Activated CD8-positive, alpha-beta memory T cell treated with anti-CD3 and anti-CD28 coated beads, Interleukin-2, amount 50 U/mL, for 48 hours (primary cell): ENCODE measurements at regions not wholly inside any gene's neighbourhood (a gene's known extent, or its start where the extent isn't known, plus 50 kb on each side); places are given as distances from the start of the nearest gene placed in this dataset.

Experiments
- DNase-seq: peaks from one replicate; pipeline ENCODE4 v3.0.0-alpha.2; 2020

GRCh38 chr20:50259705-50260478 lies 69.3 kb downstream of the CEBPB start:
- DNase-seq: no peak

DNA sequence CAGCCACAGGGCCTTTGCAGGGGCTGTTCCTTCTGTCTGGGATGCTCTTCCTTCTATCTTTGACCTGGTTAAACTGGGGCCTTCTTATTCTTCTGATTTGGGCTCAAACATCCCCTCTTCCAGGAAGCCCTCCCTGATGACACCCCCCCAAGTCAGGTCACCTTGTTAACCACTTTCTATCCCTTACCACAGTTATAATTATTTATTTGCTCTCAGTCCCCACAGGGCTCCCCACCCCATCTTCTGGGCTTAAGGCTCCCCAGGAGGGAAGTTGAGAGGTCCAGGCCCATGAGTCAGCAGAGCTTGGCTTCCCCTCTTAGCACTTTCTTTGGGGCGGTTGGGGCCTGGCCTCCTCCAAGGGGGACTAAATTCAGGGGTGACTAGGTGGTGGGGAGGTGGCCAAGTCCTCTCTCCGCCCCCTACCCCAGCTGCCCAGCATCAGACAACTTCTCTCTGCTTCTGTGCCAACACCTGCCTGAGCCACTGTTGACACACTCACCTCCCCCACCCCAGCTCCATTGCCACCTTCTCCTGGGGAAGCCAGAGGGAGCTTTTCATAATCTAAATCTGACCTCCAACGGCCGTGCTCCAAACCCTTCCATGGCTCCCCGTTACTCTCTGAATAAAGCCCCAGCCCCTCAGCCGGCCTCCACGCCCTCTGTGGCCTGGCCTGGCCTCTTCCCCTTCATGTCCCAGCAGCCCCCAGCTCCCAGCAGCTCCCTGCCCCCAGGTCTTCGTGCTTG lies 70.0 kb downstream of the CEBPB start:
- no peak for DNase-seq

DNA sequence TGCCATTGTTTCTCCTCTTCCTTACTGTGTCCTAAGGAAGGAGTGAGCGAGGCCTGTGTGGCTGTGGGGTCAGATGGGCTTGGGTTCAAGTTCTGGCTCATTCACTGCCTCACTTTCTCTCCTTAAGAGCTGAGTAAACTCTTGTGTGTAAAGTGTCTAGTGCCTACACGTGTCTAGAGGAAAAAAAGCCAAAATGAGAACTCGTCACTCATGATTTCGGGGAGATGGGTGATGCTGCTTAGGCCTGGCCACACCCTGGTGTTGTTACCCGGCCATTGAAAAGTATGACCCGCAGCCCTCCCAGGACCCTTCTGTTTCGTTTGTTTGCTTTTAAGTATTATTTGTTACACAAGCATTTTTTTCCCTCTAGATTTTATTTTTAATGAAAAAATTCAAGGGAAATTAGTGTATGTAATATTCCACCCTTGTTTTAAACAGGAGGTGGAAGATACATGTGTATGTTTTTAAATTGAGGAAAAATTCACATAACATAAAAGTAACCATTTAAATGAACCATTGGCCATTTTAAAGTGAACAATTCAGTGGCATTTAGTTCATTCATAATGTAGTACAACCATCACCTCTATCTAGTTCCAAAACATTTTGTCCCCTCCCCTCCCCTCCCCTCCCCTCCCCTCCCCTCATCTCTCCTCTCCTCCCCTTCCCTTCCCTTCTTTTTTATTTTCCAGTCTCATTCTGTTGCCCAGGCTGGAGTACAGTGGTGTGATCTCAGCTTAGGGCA lies 71.0 kb downstream of the CEBPB start:
- DNase-seq: no peak

DNA sequence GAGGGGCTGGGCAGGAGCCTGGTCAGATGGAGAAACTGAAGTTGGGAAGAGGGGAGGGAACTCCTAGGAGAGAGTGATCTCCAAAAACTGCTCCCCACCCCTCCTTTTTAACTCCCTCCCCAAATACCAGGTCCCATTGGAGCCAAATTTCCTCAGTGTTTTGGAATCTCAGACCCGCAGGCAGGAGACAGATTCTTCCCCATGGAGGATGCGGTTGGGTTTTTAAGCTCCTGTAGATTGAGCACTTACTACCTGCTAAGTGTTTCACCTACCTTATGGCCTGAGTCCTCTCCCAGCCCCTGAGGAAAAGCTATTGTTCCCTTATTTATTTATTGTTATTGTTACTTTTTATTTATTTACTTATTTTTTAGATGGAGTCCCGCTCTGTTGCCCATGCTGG lies 73.2 kb downstream of the CEBPB start:
- DNase-seq: no peak

DNA sequence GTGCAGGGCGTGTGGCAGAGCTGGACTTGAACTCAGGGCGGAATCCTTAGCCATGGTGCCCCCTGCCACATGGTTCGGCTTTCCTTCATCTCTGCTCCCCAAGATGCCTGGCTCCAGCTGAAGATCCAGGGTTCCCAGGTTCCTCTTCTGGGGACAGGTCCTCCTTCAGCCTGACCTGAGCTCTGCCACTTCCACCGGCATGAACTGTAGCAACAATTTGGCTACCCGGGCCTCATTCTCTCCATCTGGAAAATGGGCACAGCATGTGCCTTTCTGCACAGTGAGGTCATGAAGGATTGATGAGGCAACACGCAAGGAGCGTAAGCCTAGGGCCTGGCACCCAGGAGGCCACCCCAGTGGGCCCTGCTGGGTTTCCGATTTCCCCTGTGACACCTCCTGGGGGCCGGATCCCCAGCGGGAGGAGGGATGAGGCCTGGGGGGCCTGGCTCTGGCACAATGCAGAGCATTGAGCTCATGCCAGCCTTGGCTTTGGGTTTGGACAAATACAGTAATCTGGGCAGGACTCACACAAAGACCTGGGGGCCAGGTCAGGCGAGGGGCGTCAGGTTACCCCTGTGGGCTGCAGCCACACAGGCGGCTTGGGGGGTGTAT lies 74.0 kb downstream of the CEBPB start:
- no peak for DNase-seq

DNA sequence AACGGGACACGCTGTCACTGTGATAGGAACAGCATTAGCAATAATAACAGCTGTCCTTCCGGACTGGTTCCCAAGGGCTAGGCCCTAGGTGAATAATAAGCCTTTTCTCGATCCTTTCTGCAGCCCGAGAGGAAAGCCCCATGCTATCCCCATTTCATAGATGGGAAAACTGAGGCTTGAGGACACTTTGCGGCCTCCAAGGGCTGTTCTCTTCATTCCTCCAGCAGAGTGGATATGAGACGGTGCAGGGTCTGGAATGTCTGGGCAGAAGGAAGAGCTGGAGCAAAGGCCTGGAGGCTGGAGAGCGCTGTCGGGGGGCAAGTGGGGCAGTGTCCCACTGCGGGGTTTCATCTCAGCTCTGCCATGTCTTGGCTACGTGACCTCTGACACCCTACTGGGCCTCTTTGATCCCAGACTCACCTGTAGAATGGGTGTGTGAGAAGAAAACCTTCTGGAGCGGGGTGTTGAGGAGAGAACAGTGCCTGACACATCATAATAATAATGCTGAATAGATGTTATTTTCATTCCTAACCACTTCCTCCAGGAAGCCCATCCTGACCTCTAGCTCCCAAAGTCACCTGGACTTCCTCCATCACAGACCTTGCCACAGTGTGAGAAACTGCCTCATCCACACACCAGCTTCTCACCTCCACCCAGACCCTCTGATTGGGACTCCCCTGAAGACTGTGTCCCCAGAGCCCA lies 74.8 kb downstream of the CEBPB start:
- no peak for DNase-seq

DNA sequence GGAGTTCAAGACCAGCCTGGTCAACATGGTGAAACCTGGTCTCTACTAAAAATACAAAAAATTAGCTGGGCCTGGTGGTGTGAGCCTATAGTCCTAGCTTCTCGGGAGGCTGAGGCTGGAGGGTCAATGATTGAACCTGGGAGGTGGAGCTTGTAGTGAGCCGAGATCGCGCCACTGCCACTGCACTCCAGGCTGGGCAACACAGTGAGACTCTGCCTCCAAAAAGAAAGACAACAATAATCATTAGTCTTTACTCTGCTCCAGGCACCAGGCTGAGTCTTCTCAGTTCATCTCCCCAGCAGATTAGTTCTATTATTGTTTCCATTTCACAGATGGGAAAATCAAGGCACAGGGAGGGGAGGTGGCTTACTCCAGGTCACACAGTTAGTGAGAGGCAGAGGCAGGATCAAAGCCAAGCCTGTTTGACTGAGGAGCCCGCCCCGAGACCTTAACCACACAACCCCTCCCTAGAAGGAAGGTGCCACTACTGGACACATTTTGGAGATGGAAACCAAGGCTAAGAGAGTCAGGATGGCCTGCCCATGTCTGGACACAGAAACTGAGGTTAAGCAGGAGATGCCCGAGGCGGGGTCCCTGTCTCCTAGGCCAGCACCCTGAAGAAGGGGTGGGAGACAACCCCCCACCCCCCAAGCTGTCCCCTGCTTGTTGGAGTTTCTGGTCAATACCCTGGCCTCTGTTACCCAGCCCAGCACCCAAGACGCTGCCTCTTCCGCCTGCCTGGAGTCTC lies 75.8 kb downstream of the CEBPB start:
- no peak for DNase-seq

DNA sequence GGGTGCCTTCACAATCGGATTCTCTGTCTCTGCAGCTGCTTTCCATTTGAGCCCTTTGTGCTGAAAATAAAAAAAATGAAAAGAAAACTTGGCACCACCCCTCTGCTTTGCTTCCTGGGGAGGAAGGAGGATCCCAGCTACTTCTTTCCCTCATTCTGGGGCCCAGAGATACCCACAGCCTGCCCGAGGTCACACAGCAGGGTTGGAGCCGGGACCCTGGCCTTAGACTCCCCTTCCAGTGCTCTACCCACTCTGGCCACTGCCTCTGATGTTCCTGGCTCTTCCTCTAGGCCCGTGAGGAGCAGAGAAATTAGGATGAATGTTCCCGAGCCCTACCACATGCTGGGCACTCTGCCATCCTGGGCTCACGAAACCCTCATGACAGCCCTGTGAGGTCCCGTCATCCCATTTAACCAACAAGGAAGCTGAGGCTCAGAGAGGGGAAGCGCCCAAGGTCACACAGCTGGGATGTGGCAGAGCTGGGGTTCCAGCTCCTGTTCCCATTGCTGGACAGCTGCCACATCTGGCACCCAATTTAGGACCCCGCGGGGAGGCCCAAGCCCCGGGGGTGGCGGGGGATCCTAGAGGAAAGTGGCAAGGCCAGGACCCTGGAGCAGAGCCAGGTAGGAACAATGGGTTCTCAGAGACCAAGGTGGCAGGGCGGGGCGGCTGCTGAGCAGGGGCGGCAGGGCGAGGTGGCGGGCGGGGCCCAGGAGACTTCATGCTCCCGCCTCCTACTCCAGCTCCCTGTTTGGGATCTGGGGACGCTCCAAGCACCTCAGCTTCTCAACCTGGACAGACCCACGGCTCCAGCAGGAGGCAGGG lies 76.6 kb downstream of the CEBPB start:
- DNase-seq: no peak

DNA sequence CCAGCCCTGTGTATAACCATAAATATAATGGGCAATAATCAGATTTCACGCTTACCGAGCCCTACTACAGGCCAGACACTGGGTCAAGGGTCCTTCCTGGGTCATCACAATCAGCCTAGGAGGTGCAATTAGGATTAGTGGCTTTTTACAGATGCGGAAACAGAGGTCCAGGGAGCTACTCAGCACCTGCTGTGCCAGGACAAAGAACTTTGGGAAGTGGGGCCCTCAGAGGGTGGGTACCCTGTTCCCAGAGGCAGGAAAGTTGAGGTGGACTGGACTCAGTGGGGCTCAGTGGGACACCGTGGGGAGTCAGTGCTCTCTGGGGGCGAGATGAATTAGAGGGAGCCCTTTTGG lies 77.2 kb downstream of the CEBPB start:
- no peak for DNase-seq

DNA sequence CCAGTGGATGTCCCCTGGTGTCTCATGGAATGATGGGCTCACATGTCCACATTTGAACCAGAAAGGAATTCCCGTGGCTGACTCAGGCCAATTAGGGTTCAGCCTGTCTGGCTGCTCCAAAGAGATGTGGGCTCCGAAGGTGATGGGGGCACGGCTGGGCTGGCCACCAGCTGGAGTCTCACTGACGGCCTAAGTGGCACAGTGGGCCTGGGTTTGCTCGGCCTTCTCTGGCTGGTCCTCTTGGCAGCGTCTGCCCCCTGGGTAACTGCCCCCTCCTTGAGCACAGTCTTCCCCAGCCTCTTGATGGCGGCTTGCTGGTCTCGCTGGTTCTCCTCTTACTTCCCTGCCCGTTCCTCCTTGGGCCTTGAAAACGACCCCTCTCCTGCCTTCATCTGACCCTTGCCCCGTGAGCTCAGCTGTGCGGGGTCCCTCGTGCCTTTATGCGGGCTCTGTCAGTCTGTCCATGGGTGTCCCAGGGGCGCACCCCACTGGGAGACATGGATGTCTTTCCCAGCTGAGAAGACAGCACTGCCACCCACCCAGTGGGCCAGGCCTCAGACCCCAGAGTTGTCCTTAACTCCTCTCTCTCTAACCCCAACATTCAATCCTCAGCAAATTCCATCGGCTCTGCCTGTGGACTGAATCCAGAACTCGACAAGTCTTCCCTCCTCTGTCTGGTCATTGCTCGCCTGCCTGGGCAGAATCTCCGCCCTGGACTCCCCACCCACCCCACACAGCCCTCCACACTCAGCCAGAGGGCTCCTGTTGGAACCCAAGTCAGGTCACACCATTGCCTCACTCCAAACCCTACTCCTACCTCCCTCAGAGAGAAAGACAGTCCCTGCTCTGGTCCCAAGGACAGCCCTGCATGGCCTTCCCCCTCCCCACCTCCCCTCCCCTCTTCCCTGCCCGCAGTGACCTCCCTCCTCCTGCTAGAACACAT lies 78.7 kb downstream of the CEBPB start:
- no peak for DNase-seq

DNA sequence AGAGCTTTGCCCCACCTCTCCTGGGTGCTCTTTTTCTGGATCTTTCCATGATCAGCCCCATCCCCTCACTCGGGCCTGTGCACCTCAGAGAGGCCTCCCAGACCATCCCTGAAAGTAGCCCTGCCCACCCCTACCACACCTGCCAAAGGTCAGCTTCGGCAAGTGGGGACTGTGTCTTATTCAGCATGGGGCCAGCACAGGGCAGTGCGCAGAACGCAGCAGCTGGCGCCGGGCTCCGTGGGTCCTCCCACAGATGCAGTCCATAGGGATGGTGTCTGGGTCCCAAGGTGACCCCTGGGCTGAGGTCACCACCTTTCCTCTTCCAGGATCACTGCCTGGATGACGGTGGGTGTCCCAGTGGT lies 79.4 kb downstream of the CEBPB start:
- DNase-seq: no peak

- DNase-seq: no peak
These were observed 79.9 kb downstream of the CEBPB start for GRCh38 chr20:50270569-50270968.

GRCh38 chr20:50271176-50271575 lies 80.5 kb downstream of the CEBPB start:
- DNase-seq: no peak

DNA sequence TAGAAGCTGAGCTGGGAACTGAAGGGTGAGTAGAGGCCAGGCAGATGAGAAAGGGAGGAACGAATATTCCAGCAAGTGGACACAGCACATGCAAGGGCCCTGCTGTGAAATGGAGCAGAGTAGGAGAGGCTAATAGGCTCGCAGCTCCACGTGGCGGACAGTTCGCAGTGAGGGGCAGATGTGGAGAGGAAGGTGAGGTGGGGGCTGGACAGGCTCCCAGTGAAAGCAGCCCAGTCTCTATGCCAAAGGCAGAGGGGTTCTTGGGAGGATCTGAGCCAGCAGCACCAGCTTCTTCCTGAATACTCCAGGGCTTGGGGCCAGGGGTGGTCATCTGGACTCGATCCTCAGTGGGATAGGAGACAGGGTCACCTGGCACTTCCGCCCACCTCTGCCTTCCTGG lies 81.0 kb downstream of the CEBPB start:
- DNase-seq: no peak

DNA sequence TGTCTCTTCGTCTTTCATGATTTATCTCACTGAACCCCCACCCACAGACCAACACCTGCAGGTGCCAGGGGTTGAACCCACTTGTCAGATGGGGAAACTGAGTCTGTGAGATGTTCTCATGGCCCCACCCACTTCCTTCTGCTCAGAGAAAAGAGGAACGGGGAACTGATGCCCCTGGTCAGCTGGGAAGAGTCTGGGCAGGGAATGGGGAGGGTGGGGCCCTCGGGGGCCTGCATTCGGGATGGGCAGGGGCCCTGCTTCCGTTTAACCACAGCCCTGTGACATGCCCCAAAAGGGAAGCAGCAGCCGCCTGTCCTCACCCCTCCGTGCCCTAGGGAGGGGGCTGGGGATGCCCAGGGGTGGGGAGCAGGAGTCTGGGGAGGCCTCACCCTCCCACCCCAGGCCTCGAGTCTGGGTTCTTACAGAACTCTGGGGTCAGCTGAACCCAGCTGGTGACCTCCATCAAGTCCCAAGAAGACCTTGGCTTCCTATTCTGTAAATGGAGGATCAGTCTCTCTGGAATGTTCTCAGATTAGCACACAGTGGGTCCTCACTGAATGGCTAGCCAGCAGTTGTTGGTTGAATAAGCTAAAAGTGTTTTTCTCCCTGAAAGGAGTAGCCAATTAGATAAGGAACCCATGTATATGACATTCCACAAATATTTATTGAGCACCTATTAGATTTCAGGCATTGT lies 81.5 kb downstream of the CEBPB start:
- DNase-seq: no peak

DNA sequence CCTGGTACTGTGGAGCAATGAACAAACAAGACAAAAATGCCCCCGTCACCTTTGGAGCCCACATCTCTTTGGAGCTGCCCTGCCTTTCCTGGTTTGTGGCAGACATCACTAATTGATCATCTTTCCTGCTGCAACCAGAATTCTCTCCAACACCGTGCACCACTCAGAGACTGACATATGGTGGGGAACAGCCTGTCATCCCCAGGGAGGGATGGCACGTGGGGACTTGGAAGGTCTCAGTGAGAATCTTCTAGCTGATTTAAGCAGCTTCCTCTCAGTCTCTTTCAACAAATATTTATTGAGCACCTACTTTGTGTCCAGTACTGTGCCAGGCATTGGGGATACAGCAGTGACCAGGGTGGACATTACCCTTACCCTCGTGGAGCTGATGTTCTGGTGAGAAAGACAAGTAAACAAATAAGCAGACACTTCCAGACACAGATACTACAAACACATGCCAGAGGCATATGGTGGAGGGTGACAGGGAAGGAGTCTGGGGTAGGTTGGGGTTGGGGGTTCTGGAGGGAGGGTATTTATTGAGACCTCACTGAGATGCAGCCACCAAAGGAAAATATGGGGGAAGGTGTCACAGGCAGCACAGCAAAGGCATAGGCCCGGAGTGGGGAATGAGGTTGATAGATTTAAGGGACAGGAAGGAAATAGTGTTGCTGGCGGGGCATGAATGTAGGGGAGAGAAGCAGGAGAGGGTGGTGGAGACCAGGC lies 82.3 kb downstream of the CEBPB start:
- DNase-seq: no peak

GRCh38 chr20:50273601-50274491 lies 83.2 kb downstream of the CEBPB start:
- no peak for DNase-seq
